HG03108 (cell line): ENCODE measurements at regions not wholly inside any gene's neighbourhood (a gene's known extent, or its start where the extent isn't known, plus 50 kb on each side); places are given as distances from the start of the nearest gene placed in this dataset.

Experiments used
- ATAC-seq: cut with Tn5 transposase; IDR thresholded peaks from one replicate; pipeline ENCODE4 v1.9.1; 2021; ENCODE audit warnings: moderate library complexity; ENCODE audit not compliant: unreplicated experiment

DNA sequence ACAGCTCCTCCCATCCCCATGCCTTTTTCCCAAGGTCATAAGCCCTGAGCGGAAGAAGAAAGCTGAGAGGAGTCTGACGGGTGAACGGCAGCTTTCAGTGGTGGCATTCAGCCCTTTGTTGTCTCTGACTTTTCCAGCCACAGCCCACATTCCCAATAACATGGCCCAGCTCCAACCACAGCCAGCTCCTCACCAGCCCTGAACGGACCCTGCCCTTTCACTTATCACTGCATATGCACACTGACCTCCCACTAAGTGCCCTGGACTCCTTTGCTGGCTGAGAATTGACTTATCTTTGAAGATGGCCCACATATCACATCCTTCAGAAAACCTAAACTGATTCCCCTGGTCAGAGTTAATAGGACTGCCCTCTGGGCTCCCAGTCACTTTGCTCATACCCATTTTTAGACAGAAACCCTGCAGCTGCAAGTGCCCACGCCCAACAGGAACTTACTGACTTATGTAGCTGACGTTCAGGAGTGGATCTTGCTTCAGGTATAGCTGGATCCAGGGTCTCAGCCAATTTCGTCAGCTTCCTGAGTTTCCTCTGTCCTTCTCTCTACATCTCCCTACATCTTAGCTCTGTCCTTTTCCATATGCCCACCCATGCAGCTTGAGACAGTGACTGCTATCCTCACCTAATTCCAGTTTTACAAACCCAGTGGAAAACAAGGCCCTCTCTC lies 348.5 kb upstream of the PROK2 start:
- ATAC-seq = no peak

GRCh38 chr3:72131899-72132298 lies 347.0 kb upstream of the PROK2 start:
- ATAC-seq = no peak

DNA sequence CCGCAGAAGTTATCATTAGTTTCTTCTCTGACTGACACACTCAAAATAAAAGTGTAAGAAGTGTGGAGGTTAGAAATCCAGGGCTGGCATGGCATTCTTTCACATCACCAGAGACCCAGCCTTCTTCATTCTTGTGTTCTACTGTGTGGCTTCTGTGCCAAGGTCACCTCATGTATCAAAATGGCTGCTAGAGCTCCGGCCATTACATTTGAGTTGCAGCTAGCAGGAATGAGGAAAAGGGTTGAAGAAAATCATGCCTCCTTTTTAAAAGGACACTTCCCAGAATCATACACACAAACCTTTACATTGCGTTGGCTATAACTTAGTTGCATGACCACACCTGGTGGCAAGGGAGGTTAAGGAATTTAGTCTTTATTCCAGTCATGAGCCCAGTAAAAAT lies 345.6 kb upstream of the PROK2 start:
- ATAC-seq = no peak

GRCh38 chr3:72129501-72130094 lies 344.6 kb upstream of the PROK2 start:
- ATAC-seq = no peak

GRCh38 chr3:72128921-72129320 lies 344.0 kb upstream of the PROK2 start:
- ATAC-seq = no peak

DNA sequence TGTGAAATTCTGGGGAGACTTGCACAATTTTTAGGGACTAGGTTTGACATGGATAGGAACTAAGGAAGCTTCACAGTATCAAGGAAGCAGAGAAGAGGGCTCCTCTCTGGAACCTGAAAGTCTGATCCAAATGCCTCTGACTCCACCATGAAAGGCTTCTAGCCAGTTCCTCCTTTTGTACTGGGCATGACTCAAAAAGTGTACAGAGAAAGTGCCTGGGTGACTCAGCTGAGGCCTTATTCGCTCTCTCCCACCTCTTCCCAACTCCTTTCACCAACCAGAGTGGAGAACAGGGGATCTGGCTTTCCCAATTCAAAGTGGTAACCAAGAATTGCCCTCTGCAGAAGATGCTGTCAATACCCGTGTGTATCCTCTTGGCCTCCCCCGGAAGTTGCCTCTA lies 342.9 kb upstream of the PROK2 start:
- no peak for ATAC-seq

GRCh38 chr3:72127224-72127612 lies 342.3 kb upstream of the PROK2 start:
- ATAC-seq = no peak

DNA sequence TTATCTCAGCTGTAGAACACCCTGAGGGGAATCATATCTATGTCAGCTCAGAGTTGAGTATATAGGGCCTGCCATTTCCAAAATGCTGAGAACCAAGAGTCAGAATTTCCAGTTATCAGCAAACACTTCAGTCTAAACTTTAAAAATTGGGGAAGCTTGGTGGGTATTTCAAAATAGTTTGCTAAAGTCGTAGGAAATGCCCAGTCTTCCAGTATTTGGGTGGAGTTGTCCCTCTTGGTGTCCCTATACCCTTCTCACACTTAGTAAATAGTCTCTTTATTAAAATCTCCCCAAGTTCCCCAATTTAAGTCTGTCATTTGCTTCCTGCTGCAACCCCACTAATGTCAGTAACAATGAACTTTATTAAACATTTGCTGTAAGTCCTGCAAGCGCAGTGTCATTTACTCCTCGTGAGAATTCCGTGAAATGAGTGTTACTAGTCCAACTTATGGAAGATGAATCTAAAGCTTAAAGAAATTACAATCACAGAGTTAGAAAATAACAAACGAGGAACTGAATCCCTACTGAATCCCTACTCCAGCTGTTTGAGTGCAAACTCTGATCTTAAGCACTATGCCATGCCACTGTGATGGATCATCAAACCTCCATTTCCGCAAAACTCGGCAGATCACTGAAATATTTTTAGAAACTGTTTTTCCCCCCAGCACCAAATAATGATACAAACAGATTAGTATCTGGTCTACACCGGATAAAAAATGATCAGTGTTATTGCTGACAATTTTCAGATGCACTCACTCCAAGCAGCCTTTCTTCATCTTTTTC lies 341.7 kb upstream of the PROK2 start:
- ATAC-seq = no peak

DNA sequence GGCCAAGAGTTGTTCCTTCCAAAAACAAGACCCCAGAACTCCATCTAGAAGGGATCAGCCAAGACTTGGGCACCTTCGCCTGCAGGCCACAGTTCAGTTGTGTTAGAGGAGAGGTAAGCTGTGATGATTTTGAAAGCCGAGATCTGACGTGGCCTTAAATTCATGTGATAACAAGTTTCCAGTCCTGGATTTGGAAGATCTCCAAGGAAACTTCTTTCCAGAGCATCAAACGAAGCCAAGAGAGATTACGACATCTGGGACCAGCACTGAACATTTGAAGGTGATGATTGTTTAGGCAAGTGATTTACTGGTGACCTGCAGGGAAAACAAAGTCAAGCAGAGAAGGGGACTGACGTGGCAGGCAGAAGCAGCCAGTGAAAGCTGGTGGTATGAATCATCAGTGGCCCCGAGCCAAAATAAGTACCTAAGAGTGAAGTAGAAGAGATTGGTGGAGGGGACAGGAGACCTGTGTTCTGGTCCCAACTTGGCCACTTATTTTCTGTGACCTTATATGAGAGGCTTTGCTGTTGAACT lies 339.0 kb upstream of the PROK2 start:
- no peak for ATAC-seq

GRCh38 chr3:72120806-72121778 lies 336.1 kb upstream of the PROK2 start:
- peak; percentile 81 for ATAC-seq

GRCh38 chr3:72120039-72120438 lies 335.1 kb upstream of the PROK2 start:
- no peak for ATAC-seq

GRCh38 chr3:72118628-72119027 lies 333.7 kb upstream of the PROK2 start:
- ATAC-seq = no peak

DNA sequence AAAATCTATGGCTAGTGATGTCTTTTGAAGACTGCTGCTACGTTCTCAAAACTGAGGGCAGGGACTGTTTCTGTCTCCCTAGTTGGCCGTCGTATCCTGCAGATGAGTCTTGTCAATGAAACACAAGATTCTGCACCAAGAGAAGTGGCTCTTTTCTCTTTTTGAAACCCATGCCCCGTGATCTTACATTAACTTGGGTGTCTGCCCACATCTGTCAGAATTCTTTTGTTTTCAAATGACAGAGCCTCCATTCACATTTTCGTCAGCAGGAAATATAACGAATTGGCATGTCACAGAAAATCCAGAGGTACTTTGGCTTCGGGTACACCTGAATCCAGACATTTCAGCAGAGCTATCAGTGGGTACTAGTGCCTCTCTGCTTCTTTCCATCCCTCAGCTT lies 331.3 kb upstream of the PROK2 start:
- ATAC-seq = no peak

DNA sequence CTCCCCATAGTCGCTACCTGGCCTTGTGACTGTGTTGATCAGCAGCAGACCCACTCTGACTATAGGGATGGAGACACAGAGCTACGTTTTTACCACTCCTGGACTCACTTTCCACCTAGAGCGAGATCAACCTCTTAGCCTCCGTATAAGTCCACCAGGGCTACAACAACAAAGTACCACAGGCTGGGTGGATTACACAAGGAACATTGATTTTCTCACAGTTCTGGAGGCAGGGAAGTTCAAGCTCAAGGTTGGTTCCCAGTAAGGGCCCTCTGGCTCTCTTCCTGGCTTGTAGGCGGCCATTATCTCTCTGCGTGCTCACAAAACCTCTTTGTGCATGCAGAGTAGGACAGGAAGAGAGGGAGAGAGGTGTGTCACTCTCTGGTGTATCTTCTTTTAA lies 330.4 kb upstream of the PROK2 start:
- no peak for ATAC-seq

- ATAC-seq = no peak
Measured at GRCh38 chr3:72114773-72115172, 329.8 kb upstream of the PROK2 start.

DNA sequence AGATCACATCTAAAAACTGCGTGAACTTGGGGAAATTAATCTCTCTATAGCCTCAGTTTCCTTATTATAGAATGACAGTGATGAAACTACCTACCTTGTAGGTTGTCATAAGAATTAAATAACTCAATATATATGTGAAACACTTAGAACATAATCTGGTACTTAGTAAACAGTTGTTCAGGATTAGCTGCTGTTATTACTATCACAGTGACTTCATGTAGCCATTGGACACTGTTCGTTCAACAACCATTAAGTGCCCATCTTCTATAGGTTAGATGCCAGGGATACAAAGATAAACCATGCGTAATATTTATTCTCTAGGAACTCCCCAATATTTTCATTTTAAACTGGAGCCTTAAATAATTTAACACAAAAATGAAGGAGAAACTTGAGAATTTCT lies 329.0 kb upstream of the PROK2 start:
- ATAC-seq = no peak

DNA sequence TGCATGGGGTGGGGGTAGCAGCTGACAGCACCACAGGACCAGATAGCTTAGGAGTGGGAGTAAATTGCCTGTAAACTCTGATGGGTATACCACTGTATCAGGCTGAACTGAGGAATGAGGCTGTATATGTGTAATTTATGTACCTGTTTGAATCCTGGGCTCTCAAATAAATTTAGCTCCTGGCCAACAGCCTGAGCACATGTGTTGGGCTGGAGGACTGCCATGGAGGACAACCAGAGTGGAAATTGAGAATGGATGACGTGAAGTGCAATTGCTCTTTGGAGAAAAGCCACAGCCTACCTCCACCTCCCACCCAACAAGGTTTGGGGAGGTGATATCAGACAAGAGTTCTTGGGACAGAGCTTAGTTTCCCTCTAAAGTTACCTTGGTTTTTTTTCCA lies 328.6 kb upstream of the PROK2 start:
- no peak for ATAC-seq

GRCh38 chr3:72112435-72112834 lies 327.5 kb upstream of the PROK2 start:
- no peak for ATAC-seq

- no peak for ATAC-seq
Measured at GRCh38 chr3:72111265-72112205, 326.6 kb upstream of the PROK2 start.
